ENCODE measurements at regions not wholly inside any gene's neighbourhood (a gene's known extent, or its start where the extent isn't known, plus 50 kb on each side); places are given as distances from the start of the nearest gene placed in this dataset.

- no peaks in the 10 kb centered on the region for H3K36me3 Mint-ChIP-seq
- no peak overlapping the region for H3K27ac Mint-ChIP-seq
- no CpG with 5 or more reads among the region's 1 CpG for WGBS (ENCODE audit: insufficient coverage)
- Histone ChIP-seq H3K27me3 (ENCODE audit: control insufficient read depth, insufficient read depth, low read length) (no peaks in the 10 kb centered on the region), H3K36me3 (ENCODE audit: control insufficient read depth, insufficient read depth, low read length) (no peaks in the 10 kb centered on the region), H3K4me1 (ENCODE audit: control insufficient read depth, insufficient read depth, low read length) (no peaks in the 10 kb centered on the region), H3K4me3 (ENCODE audit: low read length) (no peak overlapping the region), H3K9me3 (ENCODE audit: control insufficient read depth, insufficient read depth, low read length) (no peaks in the 10 kb centered on the region), H3K27ac (ENCODE audit: low read length) (no peak overlapping the region)
- peaks cover 3 to 4% of the 10 kb centered on the region in 2 donors for H3K9me3 Mint-ChIP-seq
- H3K4me1 Mint-ChIP-seq: no peaks in the 10 kb centered on the region
- DNase-seq: no peak
- H3K4me3 Mint-ChIP-seq: no peak overlapping the region
- no peak for ATAC-seq
- TF ChIP-seq CTCF (IDR thresholded peaks at IDR 0.05): no peak
- intact Hi-C loops (cut with micrococcal nuclease): no loop called here
- no peaks in the 10 kb centered on the region for H3K27me3 Mint-ChIP-seq (ENCODE audit: low read depth in 2 of 2)
These were observed 730.0 kb upstream of the B3GALT2 start for GRCh38 chr1:193916452-193916851.

GRCh38 chr1:193914871-193915270, 728.5 kb upstream of the B3GALT2 start:
- Mint-ChIP-seq H3K4me1 (no peaks in the 10 kb centered on the region), H3K36me3 (no peaks in the 10 kb centered on the region), H3K9me3 (peaks cover 2 to 5% of the 10 kb centered on the region in 2 donors), H3K27ac (no peak overlapping the region), H3K4me3 (no peak overlapping the region), H3K27me3 (ENCODE audit: low read depth in 2 of 2) (no peaks in the 10 kb centered on the region)
- DNase-seq: no peak
- Histone ChIP-seq H3K9me3 (ENCODE audit: control insufficient read depth, insufficient read depth, low read length) (no peaks in the 10 kb centered on the region), H3K4me1 (ENCODE audit: control insufficient read depth, insufficient read depth, low read length) (no peaks in the 10 kb centered on the region), H3K27ac (ENCODE audit: low read length) (no peak overlapping the region), H3K36me3 (ENCODE audit: control insufficient read depth, insufficient read depth, low read length) (no peaks in the 10 kb centered on the region), H3K4me3 (ENCODE audit: low read length) (no peak overlapping the region), H3K27me3 (ENCODE audit: control insufficient read depth, insufficient read depth, low read length) (no peaks in the 10 kb centered on the region)
- WGBS (ENCODE audit: insufficient coverage): 82% methylated on average over 3 of the region's 3 CpGs
- intact Hi-C loops (cut with micrococcal nuclease): no loop called here
- TF ChIP-seq CTCF (IDR thresholded peaks at IDR 0.05): no peak
- no peak for ATAC-seq

GRCh38 chr1:193909406-193910082, 723.1 kb upstream of the B3GALT2 start:
- Mint-ChIP-seq H3K4me1 (no peaks in the 10 kb centered on the region), H3K4me3 (no peak overlapping the region), H3K36me3 (no peaks in the 10 kb centered on the region), H3K9me3 (peaks cover 2 to 3% of the 10 kb centered on the region in 2 donors), H3K27me3 (ENCODE audit: low read depth in 2 of 2) (no peaks in the 10 kb centered on the region), H3K27ac (no peak overlapping the region)
- WGBS (ENCODE audit: insufficient coverage): 88% methylated on average over 6 of the region's 7 CpGs
- no peak overlapping the region for H3K27ac ChIP-seq (ENCODE audit: low read length)
- no peaks in the 10 kb centered on the region for H3K4me1 ChIP-seq (ENCODE audit: control insufficient read depth, insufficient read depth, low read length)
- H3K27me3 ChIP-seq (ENCODE audit: control insufficient read depth, insufficient read depth, low read length): no peaks in the 10 kb centered on the region
- no peak for TF ChIP-seq CTCF (IDR thresholded peaks at IDR 0.05)
- no peaks in the 10 kb centered on the region for H3K9me3 ChIP-seq (ENCODE audit: control insufficient read depth, insufficient read depth, low read length)
- no peak for ATAC-seq
- no peak for DNase-seq
- no peak overlapping the region for H3K4me3 ChIP-seq (ENCODE audit: low read length)
- no peaks in the 10 kb centered on the region for H3K36me3 ChIP-seq (ENCODE audit: control insufficient read depth, insufficient read depth, low read length)
- intact Hi-C loops (cut with micrococcal nuclease): no loop called here

Data from natural killer cell (primary cell).